Activated T-helper 1 cell treated with anti-CD3 and anti-CD28 coated beads, Interleukin-12 subunit alpha, Interleukin-12 subunit beta, Interleukin-2, Interleukin-4 antibody, amounts not matched to agents 30 ng/mL and 10 ng/mL and 1 ng/mL, durations not matched to agents 14 hours and 24 hours and 36 hours (primary cell): ENCODE measurements at regions not wholly inside any gene's neighbourhood (a gene's known extent, or its start where the extent isn't known, plus 50 kb on each side); places are given as distances from the start of the nearest gene placed in this dataset.

Experiments
- DNase-seq: peaks from one replicate; pipeline ENCODE4 v3.0.0; 2021; ENCODE audit warnings: low spot score
- H3K27ac Mint-ChIP-seq: one replicate; pipeline ENCODE4 v1.8.0; 2021; ENCODE audit warnings: mild to moderate bottlenecking, mixed read lengths
- H3K27me3 Mint-ChIP-seq: one replicate; pipeline ENCODE4 v1.8.0; 2022; ENCODE audit warnings: mild to moderate bottlenecking, moderate library complexity, mixed read lengths; ENCODE audit not compliant: insufficient read depth
- H3K36me3 Mint-ChIP-seq: one replicate; pipeline ENCODE4 v1.8.0; 2021; ENCODE audit warnings: low read depth, mixed read lengths
- H3K4me1 Mint-ChIP-seq: one replicate; pipeline ENCODE4 v1.8.0; 2021; ENCODE audit warnings: low read depth, mixed read lengths
- H3K4me3 Mint-ChIP-seq: one replicate; pipeline ENCODE4 v1.8.0; 2021; ENCODE audit warnings: mild to moderate bottlenecking, moderate library complexity, mixed read lengths
- H3K9me3 Mint-ChIP-seq: one replicate; pipeline ENCODE4 v1.8.0; 2021; ENCODE audit warnings: mixed read lengths
- intact Hi-C: fragments of 100-400 bp; cut with micrococcal nuclease; formaldehyde crosslinking; loops from one replicate; pipeline ENCODE4 v1.15.1; 2024

DNA sequence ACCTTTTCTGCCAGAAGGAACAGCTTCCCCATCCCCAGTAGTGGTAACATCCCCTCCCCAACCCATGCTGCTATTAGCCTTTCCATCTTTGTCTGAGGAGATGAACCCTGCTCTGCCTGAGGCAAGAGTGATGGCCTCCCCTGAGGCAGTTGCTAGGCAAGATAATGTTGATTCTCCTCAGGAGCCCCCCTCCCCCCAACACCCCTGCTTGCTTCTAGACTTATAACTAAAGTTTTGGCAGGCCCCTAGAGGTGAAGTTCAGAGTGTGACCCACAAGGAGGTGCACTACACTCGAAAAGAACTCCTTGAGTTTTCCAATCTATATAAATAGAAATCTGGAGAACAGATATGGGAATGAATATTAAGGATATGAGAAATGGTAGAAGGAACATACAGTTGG is 962.5 kb downstream of the ADGRL3 start:
- H3K27me3 Mint-ChIP-seq = no peaks in the 10 kb centered on the region
- no peak overlapping the region for H3K4me3 Mint-ChIP-seq
- intact Hi-C loops = no loop called here
- peaks cover 27% of the 10 kb centered on the region for H3K9me3 Mint-ChIP-seq
- DNase-seq = no peak
- H3K36me3 Mint-ChIP-seq = no peaks in the 10 kb centered on the region
- no peak overlapping the region for H3K27ac Mint-ChIP-seq
- H3K4me1 Mint-ChIP-seq = no peaks in the 10 kb centered on the region

DNA sequence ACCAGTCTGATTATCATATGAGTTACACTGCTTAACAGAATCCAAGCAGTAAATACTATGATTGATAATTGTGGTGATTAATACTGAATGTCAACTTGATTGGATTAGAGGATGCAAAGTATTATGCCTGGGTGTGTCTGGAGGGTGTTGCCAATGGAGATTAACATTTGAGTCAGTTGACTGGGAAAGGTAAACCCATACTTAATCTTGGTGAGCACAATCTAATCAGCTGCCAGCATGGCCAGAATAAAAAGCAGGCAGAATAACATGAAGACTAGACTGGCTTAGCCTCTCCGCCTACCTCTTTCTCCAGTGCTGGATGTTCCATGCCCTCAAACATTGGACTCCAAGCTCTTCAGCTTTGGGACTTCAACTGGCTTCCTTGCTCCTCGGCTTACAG is 961.3 kb downstream of the ADGRL3 start:
- H3K4me1 Mint-ChIP-seq = no peaks in the 10 kb centered on the region
- no peaks in the 10 kb centered on the region for H3K27me3 Mint-ChIP-seq
- intact Hi-C loops = no loop called here
- no peaks in the 10 kb centered on the region for H3K36me3 Mint-ChIP-seq
- no peak for DNase-seq
- H3K27ac Mint-ChIP-seq = no peak overlapping the region
- H3K4me3 Mint-ChIP-seq = no peak overlapping the region
- peaks cover 25% of the 10 kb centered on the region for H3K9me3 Mint-ChIP-seq

GRCh38 chr4:62159876-62160275 is 959.8 kb downstream of the ADGRL3 start:
- Mint-ChIP-seq H3K27ac (no peak overlapping the region), H3K4me1 (no peaks in the 10 kb centered on the region), H3K4me3 (no peak overlapping the region), H3K36me3 (no peaks in the 10 kb centered on the region), H3K27me3 (no peaks in the 10 kb centered on the region), H3K9me3 (peaks cover 26% of the 10 kb centered on the region)
- intact Hi-C loops = no loop called here
- no peak for DNase-seq

DNA sequence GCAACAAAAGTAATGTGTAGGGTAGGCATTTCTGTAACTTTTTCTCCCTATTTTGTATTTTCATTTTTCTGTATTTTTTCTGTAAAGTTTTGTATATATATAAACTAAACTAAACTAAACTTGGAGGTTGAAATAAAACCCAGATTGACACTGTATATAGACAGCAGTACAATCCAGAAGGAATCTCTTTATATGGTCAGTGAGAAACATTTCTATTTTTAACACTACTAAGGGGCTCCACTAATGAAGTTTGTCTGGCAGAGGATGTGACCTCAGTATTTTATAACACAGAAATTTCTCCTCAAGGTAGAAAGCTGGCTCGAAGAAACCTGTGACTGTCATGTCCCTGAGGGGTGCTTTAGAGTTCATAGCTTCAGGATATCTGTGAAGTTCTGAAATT is 959.2 kb downstream of the ADGRL3 start:
- Mint-ChIP-seq H3K27ac (no peak overlapping the region), H3K27me3 (no peaks in the 10 kb centered on the region), H3K36me3 (no peaks in the 10 kb centered on the region), H3K4me3 (no peak overlapping the region), H3K9me3 (peaks cover 28% of the 10 kb centered on the region), H3K4me1 (no peaks in the 10 kb centered on the region)
- DNase-seq = no peak
- intact Hi-C loops = no loop called here

DNA sequence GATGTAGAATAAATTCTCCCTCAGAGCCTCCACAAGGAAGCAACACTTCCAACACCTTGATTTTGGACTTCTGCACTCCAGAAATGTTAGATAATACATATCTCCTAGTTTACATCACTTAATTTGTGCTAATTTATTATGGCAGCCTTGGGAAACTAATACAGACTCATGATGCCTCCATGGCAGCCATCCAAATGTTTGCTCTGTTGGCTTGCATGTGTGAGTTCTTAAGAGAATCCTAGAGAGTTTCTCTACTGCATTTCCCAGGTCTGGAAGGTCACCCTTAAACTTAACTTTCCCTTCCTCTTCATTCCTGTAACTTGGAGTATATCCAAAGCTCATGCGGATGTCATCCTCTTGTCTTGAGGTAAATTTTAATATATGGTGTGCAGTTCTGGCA is 956.1 kb downstream of the ADGRL3 start:
- no peak overlapping the region for H3K4me3 Mint-ChIP-seq
- H3K27me3 Mint-ChIP-seq = no peaks in the 10 kb centered on the region
- peaks cover 31% of the 10 kb centered on the region for H3K9me3 Mint-ChIP-seq
- no peak for DNase-seq
- intact Hi-C loops = no loop called here
- no peaks in the 10 kb centered on the region for H3K4me1 Mint-ChIP-seq
- no peaks in the 10 kb centered on the region for H3K36me3 Mint-ChIP-seq
- no peak overlapping the region for H3K27ac Mint-ChIP-seq

DNA sequence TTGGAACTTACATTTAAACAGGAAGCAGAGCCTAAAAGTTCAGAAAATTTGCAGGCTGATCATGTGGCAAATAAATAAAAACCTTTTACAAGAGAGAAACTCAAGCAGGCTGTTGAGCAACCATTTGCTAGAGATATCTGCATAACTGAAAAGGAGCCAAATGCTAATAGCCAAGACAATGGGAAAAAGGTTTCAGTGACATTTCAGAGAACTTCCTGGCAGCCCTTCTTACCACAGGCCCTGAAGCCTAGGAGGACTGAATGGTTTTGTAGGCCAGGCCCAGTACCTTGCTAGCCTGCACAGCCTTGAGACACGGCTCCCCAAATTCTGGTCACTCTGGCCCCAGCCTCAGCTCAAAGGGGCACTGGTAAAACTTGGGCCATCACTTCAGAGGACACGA is 945.1 kb downstream of the ADGRL3 start:
- peaks cover 13% of the 10 kb centered on the region for H3K9me3 Mint-ChIP-seq
- H3K4me1 Mint-ChIP-seq = no peaks in the 10 kb centered on the region
- no peak for DNase-seq
- no peaks in the 10 kb centered on the region for H3K36me3 Mint-ChIP-seq
- intact Hi-C loops = no loop called here
- no peak overlapping the region for H3K4me3 Mint-ChIP-seq
- no peak overlapping the region for H3K27ac Mint-ChIP-seq
- no peaks in the 10 kb centered on the region for H3K27me3 Mint-ChIP-seq

DNA sequence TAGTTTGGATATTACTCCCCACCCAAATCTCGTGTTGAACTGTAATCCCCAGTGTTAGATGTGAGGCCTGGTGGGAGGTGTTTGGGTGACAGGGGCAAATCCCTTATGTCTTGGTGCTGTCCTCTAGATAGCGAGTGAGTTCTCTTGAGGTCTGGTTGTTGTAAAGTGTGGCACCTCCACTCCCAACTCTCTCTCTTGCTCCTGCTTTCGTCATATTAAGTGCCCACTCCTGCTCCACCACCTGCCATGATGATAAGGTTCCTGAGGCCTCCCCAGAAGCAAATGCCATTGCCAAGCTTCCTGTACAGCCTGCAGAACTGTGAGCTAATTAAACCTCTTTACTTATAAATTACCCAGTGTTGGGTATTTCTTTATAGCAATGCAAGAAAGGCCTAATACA is 944.3 kb downstream of the ADGRL3 start:
- Mint-ChIP-seq H3K4me3 (no peak overlapping the region), H3K9me3 (peaks cover 13% of the 10 kb centered on the region), H3K4me1 (no peaks in the 10 kb centered on the region), H3K27ac (no peak overlapping the region), H3K27me3 (no peaks in the 10 kb centered on the region), H3K36me3 (no peaks in the 10 kb centered on the region)
- intact Hi-C loops = no loop called here
- DNase-seq = no peak

GRCh38 chr4:62135565-62136156 is 935.5 kb downstream of the ADGRL3 start:
- Mint-ChIP-seq H3K4me1 (no peaks in the 10 kb centered on the region), H3K4me3 (no peak overlapping the region), H3K27ac (no peak overlapping the region), H3K9me3 (peaks cover 12% of the 10 kb centered on the region), H3K27me3 (no peaks in the 10 kb centered on the region), H3K36me3 (no peaks in the 10 kb centered on the region)
- intact Hi-C loops = no loop called here
- DNase-seq = no peak

DNA sequence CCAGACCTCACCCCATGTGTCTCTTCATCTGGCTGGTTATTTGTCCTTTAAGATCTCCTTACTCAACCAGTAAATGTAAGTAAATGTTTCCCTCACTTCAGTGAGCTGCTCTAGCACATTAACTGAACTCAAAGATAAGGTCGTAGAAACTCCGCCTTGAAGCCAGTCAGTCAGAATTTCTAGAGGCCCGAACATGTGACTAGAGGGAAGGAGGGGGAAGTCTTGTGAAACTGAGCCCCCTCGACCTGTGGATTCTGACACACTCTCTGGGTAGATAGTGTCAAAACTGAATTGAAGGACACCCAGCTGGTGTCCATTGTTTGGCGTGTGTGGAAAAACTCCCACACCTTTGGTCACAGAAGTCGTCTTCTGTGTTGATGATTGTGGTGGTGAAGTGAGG is 933.9 kb downstream of the ADGRL3 start:
- Mint-ChIP-seq H3K4me1 (no peaks in the 10 kb centered on the region), H3K36me3 (no peaks in the 10 kb centered on the region), H3K9me3 (peaks cover 12% of the 10 kb centered on the region), H3K27ac (no peak overlapping the region), H3K27me3 (no peaks in the 10 kb centered on the region), H3K4me3 (no peak overlapping the region)
- no peak for DNase-seq
- intact Hi-C loops = no loop called here

DNA sequence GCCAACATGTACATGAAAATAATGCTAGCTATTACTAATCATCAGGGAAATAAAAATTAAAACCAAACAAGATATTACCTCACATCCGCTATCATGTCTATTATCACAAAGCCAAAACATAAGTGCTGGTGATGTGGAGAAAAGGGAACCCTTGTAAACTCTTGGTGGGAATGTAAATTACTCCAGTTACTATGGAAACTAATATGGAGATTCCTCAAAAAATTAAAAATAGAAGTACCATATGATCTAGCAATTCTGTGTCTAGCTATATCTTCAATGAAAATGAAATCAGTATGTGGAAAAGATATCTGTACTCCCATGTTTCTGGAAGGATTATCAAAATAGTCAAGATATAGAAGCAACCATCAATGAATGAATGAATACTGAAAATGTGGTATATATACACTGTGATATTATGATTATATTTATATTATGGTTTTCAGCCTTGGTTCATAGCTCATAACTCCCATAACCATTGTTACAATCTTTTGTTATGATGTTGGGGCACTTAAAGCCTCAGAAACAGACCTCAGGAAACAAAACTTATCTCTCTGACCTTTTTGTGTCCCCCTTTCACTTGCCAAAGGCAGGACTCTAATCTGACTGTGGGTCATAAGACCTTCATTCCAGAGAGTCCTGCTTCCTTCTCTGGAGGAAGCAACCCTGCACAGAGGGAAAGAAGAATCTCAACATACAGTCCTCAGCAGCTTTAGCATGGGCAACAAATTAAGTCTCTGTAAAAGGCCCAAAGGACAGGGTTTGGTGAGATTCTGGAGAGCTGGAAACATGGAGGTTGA is 933.2 kb downstream of the ADGRL3 start:
- Mint-ChIP-seq H3K27me3 (no peaks in the 10 kb centered on the region), H3K27ac (no peak overlapping the region), H3K9me3 (peaks cover 12% of the 10 kb centered on the region), H3K4me3 (no peak overlapping the region), H3K36me3 (no peaks in the 10 kb centered on the region), H3K4me1 (no peaks in the 10 kb centered on the region)
- intact Hi-C loops = no loop called here
- DNase-seq = no peak

DNA sequence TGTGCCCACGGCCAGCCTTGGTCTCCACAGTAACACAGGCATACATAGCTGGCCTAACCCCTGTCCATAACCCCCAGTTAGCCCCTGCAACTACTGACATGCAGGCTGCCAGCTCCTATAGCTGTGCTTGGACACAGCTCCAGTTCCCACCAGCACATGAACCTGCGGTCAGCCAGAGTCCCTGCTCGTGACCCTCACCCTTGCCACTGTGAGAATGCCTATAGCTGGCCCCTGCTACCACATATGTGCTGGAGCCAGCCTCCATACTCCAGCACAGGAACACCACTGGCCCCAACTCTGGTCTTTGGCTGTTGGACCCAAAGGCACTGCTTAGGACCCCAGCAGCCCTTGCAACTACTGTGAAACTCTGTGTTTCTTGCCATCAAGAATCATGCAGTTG is 930.9 kb downstream of the ADGRL3 start:
- no peaks in the 10 kb centered on the region for H3K36me3 Mint-ChIP-seq
- DNase-seq = no peak
- no peak overlapping the region for H3K4me3 Mint-ChIP-seq
- H3K9me3 Mint-ChIP-seq = peaks cover 9% of the 10 kb centered on the region
- no peak overlapping the region for H3K27ac Mint-ChIP-seq
- H3K4me1 Mint-ChIP-seq = no peaks in the 10 kb centered on the region
- no peaks in the 10 kb centered on the region for H3K27me3 Mint-ChIP-seq
- intact Hi-C loops = no loop called here

DNA sequence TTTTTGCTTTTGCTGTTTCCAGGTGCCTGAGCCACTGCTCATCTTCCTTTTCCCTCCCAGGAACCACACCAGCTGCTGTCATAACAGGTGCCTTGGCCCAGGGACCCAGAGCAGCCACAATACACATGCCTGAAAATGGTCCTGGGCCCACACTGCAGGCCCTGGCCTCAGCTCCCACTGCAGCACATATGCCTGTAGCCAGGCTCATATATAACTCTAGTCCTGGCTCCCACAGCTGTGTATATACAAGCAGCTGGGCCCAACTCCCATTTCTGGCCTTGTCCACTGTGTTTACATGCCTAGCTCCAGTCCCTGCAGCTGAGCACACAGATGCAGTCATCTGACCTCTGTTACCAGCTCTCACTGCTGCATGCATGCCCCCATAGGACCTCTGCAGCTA is 930.5 kb downstream of the ADGRL3 start:
- Mint-ChIP-seq H3K27ac (no peak overlapping the region), H3K4me3 (no peak overlapping the region), H3K9me3 (peaks cover 9% of the 10 kb centered on the region)

GRCh38 chr4:62130230-62130629 is 930.1 kb downstream of the ADGRL3 start:
- intact Hi-C loops = no loop called here
- Mint-ChIP-seq H3K4me1 (no peaks in the 10 kb centered on the region), H3K27me3 (no peaks in the 10 kb centered on the region), H3K27ac (no peak overlapping the region), H3K36me3 (no peaks in the 10 kb centered on the region), H3K9me3 (peaks cover 9% of the 10 kb centered on the region), H3K4me3 (no peak overlapping the region)
- DNase-seq = no peak

More for the DNA sequence above, 930.5 kb downstream of the ADGRL3 start:
- no peaks in the 10 kb centered on the region for H3K4me1 Mint-ChIP-seq
- no peaks in the 10 kb centered on the region for H3K27me3 Mint-ChIP-seq
- H3K36me3 Mint-ChIP-seq = no peaks in the 10 kb centered on the region
- intact Hi-C loops = no loop called here
- no peak for DNase-seq
